Endothelial cell of umbilical vein (primary cell): ENCODE measurements at regions not wholly inside any gene's neighbourhood (a gene's known extent, or its start where the extent isn't known, plus 50 kb on each side); places are given as distances from the start of the nearest gene placed in this dataset.

Experiments
- BruUV-seq: library from RNA; stranded (reverse); fragments of 400-500 nt; replicated peaks from 2 replicates; lab custom pipeline; 2021; lab: Mats Ljungman, UMichigan
- CTCF ChIA-PET: fragments of 300-600, 350-600 bp; sonication (Branson Sonifier 250); formaldehyde crosslinking; loops from one replicate; lab custom pipeline; 2021; ENCODE audit warnings: antibody characterized with exemption, inconsistent platforms; lab: Charles Lee
- POLR2A ChIA-PET: fragments of 300-600, 350-600 bp; sonication (Branson Sonifier 250); formaldehyde crosslinking; loops from one replicate; lab custom pipeline; 2021; ENCODE audit warnings: antibody characterized with exemption, inconsistent platforms; lab: Charles Lee
- DNase-seq: peaks from one replicate; pipeline ENCODE4 v3.0.0-alpha.2; 2011; ENCODE audit warnings: low read depth, low spot score
- FAIRE-seq: peaks from 2 replicates; lab custom pipeline; 2011; peaks lifted over from hg19 to GRCh38; lab: Jason Lieb, UNC
- H2AFZ ChIP-seq: 2 replicates; pipeline ENCODE4 v1.6.0; 2012; ENCODE audit warnings: low read depth, low read length, control low read depth, inconsistent platforms
- H3K27ac ChIP-seq: 2 replicates; pipeline ENCODE4 v1.5.1; 2011; ENCODE audit warnings: low read depth, mild to moderate bottlenecking, control low read depth, low read length, moderate library complexity; ENCODE audit not compliant: insufficient read depth
- H3K27me3 ChIP-seq, 2 experiments: 2 replicates each; pipeline versions ENCODE4 v1.6.0 to v1.6.1; 2011; ENCODE audit warnings: low read length in 2 of 2, mixed read lengths in 1 of 2; ENCODE audit not compliant: control insufficient read depth in 2 of 2, insufficient read depth in 2 of 2
- H3K36me3 ChIP-seq, 2 experiments: 2 replicates in 1 of 2; 3 replicates in 1 of 2; pipeline ENCODE4 v1.5.1; 2011; ENCODE audit warnings: low read length in 2 of 2, mild to moderate bottlenecking in 1 of 2, moderate library complexity in 1 of 2; ENCODE audit not compliant: control insufficient read depth in 2 of 2, insufficient read depth in 2 of 2; ENCODE audit errors: extremely low read depth in 1 of 2
- H3K4me1 ChIP-seq: 3 replicates; pipeline ENCODE4 v1.5.1; 2011; ENCODE audit warnings: mild to moderate bottlenecking, low read length; ENCODE audit not compliant: control insufficient read depth, insufficient read depth; ENCODE audit errors: extremely low read depth
- H3K4me2 ChIP-seq: 2 replicates; pipeline ENCODE4 v1.6.1; 2011; ENCODE audit warnings: low read length, control low read depth, mixed read lengths; ENCODE audit not compliant: insufficient read depth
- H3K4me3 ChIP-seq, 3 experiments: fragments of 200-600 bp in 1 of 3; sonication (generic), shearing (Covaris generic) in 1 of 3; replicated peaks in 1 of 3; 2 replicates each; pipeline ENCODE4 v1.5.1; 2011 to 2016; ENCODE audit warnings: control low read depth in 3 of 3, low read length in 3 of 3, mild to moderate bottlenecking in 2 of 3, inconsistent platforms in 1 of 3, low read depth in 1 of 3, moderate library complexity in 1 of 3; ENCODE audit not compliant: insufficient read depth in 1 of 3
- H3K79me2 ChIP-seq: 2 replicates; pipeline ENCODE4 v1.6.0; 2012; ENCODE audit warnings: low read length, inconsistent platforms; ENCODE audit not compliant: control insufficient read depth, insufficient read depth
- H3K9ac ChIP-seq: replicated peaks from 2 replicates; pipeline ENCODE3; 2011; ENCODE audit warnings: low read length, control low read depth; ENCODE audit not compliant: insufficient read depth; ENCODE audit errors: extremely low read depth
- H3K9me1 ChIP-seq: replicated peaks from 3 replicates; pipeline ENCODE4 v1.6.0; 2011; ENCODE audit warnings: mild to moderate bottlenecking, low read length; ENCODE audit not compliant: control insufficient read depth, insufficient read depth; ENCODE audit errors: extremely low read depth
- H3K9me3 ChIP-seq: replicated peaks from 2 replicates; pipeline ENCODE4 v1.5.1; 2012; ENCODE audit warnings: low read length, inconsistent platforms; ENCODE audit not compliant: control insufficient read depth, insufficient read depth
- H4K20me1 ChIP-seq: replicated peaks from 2 replicates; pipeline ENCODE3; 2011; ENCODE audit warnings: mild to moderate bottlenecking, low read length; ENCODE audit not compliant: control insufficient read depth, insufficient read depth; ENCODE audit errors: extremely low read depth
- EZH2 ChIP-seq: IDR thresholded peaks from 2 replicates; pipeline ENCODE4 v1.6.1; 2012; ENCODE audit warnings: borderline replicate concordance, low read depth, mild to moderate bottlenecking, moderate library complexity, low read length, inconsistent platforms; ENCODE audit not compliant: severe bottlenecking
- FOS ChIP-seq: IDR thresholded peaks from 2 replicates; pipeline ENCODE4 v1.6.1; 2011; ENCODE audit warnings: mild to moderate bottlenecking, low read length, moderate library complexity, borderline replicate concordance; ENCODE audit not compliant: insufficient read depth
- GATA2 ChIP-seq: IDR thresholded peaks from 2 replicates; pipeline ENCODE4 v1.7.0; 2011; ENCODE audit warnings: low read depth, mild to moderate bottlenecking, moderate library complexity, mixed read lengths, low read length; ENCODE audit not compliant: insufficient read length, insufficient read depth
- JUN ChIP-seq: IDR thresholded peaks from 2 replicates; pipeline ENCODE4 v1.6.1; 2011; ENCODE audit warnings: borderline replicate concordance, low read depth; ENCODE audit not compliant: insufficient read length, insufficient read depth
- MYC ChIP-seq: IDR thresholded peaks from one replicate; pipeline ENCODE4 v1.6.1; 2011; ENCODE audit warnings: mild to moderate bottlenecking, low read depth, low read length
- POLR2A ChIP-seq: IDR thresholded peaks from 2 replicates; pipeline ENCODE4 v1.6.1; 2012; ENCODE audit warnings: low read depth, mild to moderate bottlenecking, control low read depth, low read length
- POLR2AphosphoS5 ChIP-seq: IDR thresholded peaks from 2 replicates; pipeline ENCODE4 v1.6.1; 2012; ENCODE audit warnings: low read depth, mild to moderate bottlenecking, control low read depth, low read length, moderate library complexity; ENCODE audit not compliant: insufficient read depth
- dilution Hi-C: fragments of 300-500 bp; cut with MboI; formaldehyde crosslinking; loops from one replicate; pipeline ENCODE4 v1.15.0; 2019; ENCODE audit warnings: low sequenced_read_pairs; ENCODE audit not compliant: extremely low pct_ligation_motif_present
- intact Hi-C: fragments of 100-400 bp; cut with micrococcal nuclease; formaldehyde crosslinking; loops from one replicate; pipeline ENCODE4 v1.10.0; 2022
- TF ChIP-seq, protein P1 (sequence below): IDR thresholded peaks from 2 replicates; pipeline ENCODE4 v1.6.1; 2011; ENCODE audit not compliant: insufficient read depth, insufficient read length
- TF ChIP-seq, protein P2 (sequence below), 2 donors: IDR thresholded peaks; 1 replicate in 1 of 2; 2 replicates in 1 of 2; pipeline ENCODE4 v1.5.1; 2011; ENCODE audit warnings: low read length in 2 of 2, mild to moderate bottlenecking in 2 of 2, moderate library complexity in 2 of 2, control low read depth in 1 of 2, inconsistent platforms in 1 of 2, low read depth in 1 of 2; ENCODE audit not compliant: insufficient read depth in 1 of 2; ENCODE audit errors: extremely low read depth in 1 of 2

DNA sequence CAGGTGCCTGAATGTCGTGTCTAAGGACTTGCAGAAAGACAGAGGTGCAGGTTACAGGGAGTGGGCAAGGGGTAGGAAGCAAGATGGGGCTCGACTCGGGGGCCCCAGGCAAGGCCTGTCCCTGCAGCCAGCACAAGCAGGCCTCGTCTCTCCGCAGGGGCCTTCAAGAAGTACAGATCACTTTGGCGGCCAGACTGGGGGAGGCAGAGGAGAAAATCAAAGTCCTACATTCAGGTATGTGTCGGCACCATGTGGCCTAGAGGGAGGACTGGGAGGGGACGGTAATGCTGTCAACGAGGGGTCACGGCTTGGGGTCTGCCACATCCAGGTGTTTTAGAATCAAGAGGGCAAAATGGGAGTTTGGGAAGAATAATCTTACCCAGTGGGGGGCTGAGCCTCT, 73.7 kb downstream of the PHETA1 start:
- intact Hi-C loops = no loop called here
- TF ChIP-seq FOS (no peak), POLR2A (no peak), JUN (no peak)

DNA sequence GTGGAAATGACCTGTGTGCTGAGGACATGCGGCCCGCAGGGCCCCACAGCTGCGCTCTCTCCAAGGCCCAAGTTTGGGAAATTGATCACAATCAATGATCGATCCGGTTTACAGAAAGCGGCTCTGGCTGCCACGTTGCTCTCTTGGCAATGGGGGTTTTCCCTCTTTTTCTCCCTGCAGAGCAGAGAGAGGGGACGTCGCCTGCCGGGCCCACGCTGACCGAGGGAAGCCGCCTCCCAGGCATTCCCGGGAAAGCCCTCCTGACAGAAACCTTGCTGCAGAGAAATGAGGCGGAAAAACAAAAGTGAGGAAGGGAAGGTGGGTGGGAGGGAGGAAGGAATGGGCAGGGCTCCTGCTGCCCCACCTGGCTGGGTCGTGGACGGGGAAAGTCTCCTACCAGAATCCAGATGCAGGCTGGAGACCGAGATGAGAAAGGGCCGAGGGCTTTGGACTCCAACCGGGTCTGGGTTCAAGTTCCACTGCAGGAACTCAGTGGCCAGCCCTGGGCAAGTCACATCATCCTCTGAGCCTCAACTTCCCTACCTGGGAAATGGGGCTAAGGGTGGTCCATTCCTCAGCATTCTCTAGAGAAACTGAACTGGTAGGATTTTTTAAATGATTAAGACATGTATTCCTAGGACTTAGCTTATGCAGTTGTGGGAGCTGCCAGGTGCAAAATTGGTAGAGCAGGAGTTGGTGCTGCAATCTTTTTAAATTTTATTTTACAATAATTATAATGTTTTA, 75.5 kb downstream of the PHETA1 start:
- no peaks in the 10 kb centered on the region for H4K20me1 ChIP-seq

More for the DNA sequence above, 73.7 kb downstream of the PHETA1 start:
- no peak overlapping the region for H3K4me2 ChIP-seq
- no peaks in the 10 kb centered on the region for H3K9me1 ChIP-seq
- H3K4me3 ChIP-seq = no peak overlapping the region
- H2AFZ ChIP-seq = no peak overlapping the region
- CTCF ChIA-PET = interaction anchor here (1.2 kb wide), 1 partner anchor 20 kb away, joined by 3 read pairs; no protein-coding TSS in a partner anchor
- H3K27me3 ChIP-seq = no peaks in the 10 kb centered on the region
- dilution Hi-C loops = no loop called here
- POLR2A ChIA-PET = no interaction called here
- no peak for FAIRE-seq
- no TSS peak for BruUV-seq
- no peaks in the 10 kb centered on the region for H3K79me2 ChIP-seq
- no peaks in the 10 kb centered on the region for H3K9me3 ChIP-seq
- H3K27ac ChIP-seq = no peak overlapping the region
- no peak for DNase-seq
- H4K20me1 ChIP-seq = no peaks in the 10 kb centered on the region
- H3K4me1 ChIP-seq = no peaks in the 10 kb centered on the region
- H3K36me3 ChIP-seq = no peaks in the 10 kb centered on the region
- H3K9ac ChIP-seq = no peak overlapping the region

More for the DNA sequence above, 75.5 kb downstream of the PHETA1 start:
- H3K27ac ChIP-seq = no peak overlapping the region
- intact Hi-C loops = no loop called here
- ChIA-PET CTCF (no interaction called here), POLR2A (no interaction called here)
- H2AFZ ChIP-seq = no peak overlapping the region
- no peak overlapping the region for H3K9ac ChIP-seq
- no peaks in the 10 kb centered on the region for H3K4me1 ChIP-seq
- no peaks in the 10 kb centered on the region for H3K9me1 ChIP-seq
- no peaks in the 10 kb centered on the region for H3K79me2 ChIP-seq
- H3K36me3 ChIP-seq = no peaks in the 10 kb centered on the region
- H3K4me2 ChIP-seq = no peak overlapping the region
- dilution Hi-C loops = no loop called here
- no TSS peak for BruUV-seq
- no peak overlapping the region for H3K4me3 ChIP-seq
- no peak for FAIRE-seq
- no peak for TF ChIP-seq EZH2
- TF ChIP-seq MYC = no peak
- TF ChIP-seq JUN = no peak
- TF ChIP-seq GATA2 = no peak
- no peak for TF ChIP-seq FOS
- no peak for TF ChIP-seq POLR2A
- TF ChIP-seq, protein P1, sequence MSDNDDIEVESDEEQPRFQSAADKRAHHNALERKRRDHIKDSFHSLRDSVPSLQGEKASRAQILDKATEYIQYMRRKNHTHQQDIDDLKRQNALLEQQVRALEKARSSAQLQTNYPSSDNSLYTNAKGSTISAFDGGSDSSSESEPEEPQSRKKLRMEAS = no peak
- TF ChIP-seq, protein P2, sequence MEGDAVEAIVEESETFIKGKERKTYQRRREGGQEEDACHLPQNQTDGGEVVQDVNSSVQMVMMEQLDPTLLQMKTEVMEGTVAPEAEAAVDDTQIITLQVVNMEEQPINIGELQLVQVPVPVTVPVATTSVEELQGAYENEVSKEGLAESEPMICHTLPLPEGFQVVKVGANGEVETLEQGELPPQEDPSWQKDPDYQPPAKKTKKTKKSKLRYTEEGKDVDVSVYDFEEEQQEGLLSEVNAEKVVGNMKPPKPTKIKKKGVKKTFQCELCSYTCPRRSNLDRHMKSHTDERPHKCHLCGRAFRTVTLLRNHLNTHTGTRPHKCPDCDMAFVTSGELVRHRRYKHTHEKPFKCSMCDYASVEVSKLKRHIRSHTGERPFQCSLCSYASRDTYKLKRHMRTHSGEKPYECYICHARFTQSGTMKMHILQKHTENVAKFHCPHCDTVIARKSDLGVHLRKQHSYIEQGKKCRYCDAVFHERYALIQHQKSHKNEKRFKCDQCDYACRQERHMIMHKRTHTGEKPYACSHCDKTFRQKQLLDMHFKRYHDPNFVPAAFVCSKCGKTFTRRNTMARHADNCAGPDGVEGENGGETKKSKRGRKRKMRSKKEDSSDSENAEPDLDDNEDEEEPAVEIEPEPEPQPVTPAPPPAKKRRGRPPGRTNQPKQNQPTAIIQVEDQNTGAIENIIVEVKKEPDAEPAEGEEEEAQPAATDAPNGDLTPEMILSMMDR (IDR thresholded peaks at IDR 0.05; ENCODE audit: extremely low read depth in 1 of 2, insufficient read depth in 1 of 2, low read depth in 1 of 2, low read length in 2 of 2) = no peak
- no peak for TF ChIP-seq POLR2AphosphoS5
- H3K27me3 ChIP-seq = no peaks in the 10 kb centered on the region
- H3K9me3 ChIP-seq = no peaks in the 10 kb centered on the region
- no peak for DNase-seq
